Middle frontal gyrus (tissue), 1 donor: ENCODE measurements at regions not wholly inside any gene's neighbourhood (a gene's known extent, or its start where the extent isn't known, plus 50 kb on each side); places are given as distances from the start of the nearest gene placed in this dataset.
"Not testable (repeated sequence)": the region's sequence is repeated elsewhere in the genome, so short reads cannot be mapped to it uniquely, and the experiment has no call there.

Experiments used
- DNase-seq: peaks from one replicate; pipeline ENCODE4 v3.0.0-alpha.2; 2015; ENCODE audit warnings: low spot score; ENCODE audit errors: extremely low spot score

- DNase-seq = no peak
Measured at GRCh38 chr3:194879126-194879877, 193.6 kb downstream of the FAM43A start.

GRCh38 chr3:194879991-194880939 is 194.6 kb downstream of the FAM43A start:
- DNase-seq = no peak

- no peak for DNase-seq
Measured at GRCh38 chr3:194880940-194881925, 195.6 kb downstream of the FAM43A start.

- no peak for DNase-seq
Measured at GRCh38 chr3:194884649-194885315, 199.1 kb downstream of the FAM43A start.

DNA sequence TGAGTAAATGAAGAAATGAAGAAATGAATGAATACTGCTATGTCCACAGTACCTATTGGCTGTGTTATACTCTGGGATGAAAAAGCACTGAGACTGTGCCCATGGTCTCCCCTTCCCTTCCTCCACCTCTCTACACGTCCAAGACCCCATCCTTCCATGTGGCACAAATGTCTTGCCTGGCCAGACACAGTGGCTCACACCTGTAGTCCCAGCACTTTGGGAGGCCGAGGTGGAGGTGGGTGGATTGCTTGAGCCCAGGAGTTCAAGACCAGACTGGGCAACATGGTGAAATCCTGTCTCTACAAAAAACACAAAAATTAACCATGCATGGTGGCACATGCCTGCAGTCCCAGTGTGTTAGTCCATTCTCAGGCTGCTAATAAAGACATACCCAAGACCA is 200.1 kb downstream of the FAM43A start:
- DNase-seq = no peak

- DNase-seq = no peak
Measured at GRCh38 chr3:194886836-194887235, 201.2 kb downstream of the FAM43A start.

GRCh38 chr3:194888062-194888461 is 202.4 kb downstream of the FAM43A start:
- DNase-seq = not testable (repeated sequence)

DNA sequence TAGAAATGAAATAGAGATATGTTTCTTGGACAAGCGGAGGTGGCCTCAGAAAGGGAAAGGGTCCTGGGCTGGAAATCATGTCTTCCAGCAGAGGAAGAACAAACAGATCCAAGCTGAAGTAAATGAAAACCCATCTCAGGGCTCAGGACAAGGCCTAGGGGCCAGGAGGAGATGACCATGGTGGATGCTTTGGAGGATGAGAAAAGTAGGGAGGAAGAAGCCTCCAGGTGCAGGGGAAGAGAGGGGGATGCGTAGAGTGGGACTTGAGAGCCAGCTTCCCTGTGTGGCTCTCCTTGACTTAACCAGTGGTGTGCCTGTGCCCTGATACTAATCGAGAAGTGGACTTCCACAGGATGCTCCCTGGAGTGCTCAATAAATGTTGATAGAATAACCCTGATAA is 203.2 kb downstream of the FAM43A start:
- DNase-seq = no peak

DNA sequence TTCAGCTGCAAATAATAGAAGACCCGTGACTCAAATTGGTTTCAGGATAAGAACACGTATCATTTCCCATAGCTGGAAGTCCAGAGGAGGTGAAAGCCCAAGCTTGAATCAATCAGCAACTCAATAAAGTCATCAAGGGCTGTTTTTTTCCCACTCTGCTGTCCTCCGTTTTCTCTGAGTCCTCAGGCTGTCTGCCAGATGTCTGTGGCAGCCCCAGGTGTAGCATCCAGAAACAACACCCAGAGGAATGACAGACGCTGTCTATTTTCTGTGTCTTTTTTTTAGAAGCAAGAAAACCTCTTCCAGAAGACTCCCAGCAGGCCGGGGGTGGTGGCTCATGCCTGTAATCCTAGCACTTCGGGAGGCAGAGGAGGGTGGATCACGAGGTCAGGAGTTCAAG is 204.4 kb downstream of the FAM43A start:
- no peak for DNase-seq

GRCh38 chr3:194893121-194893987 is 207.7 kb downstream of the FAM43A start:
- no peak for DNase-seq

DNA sequence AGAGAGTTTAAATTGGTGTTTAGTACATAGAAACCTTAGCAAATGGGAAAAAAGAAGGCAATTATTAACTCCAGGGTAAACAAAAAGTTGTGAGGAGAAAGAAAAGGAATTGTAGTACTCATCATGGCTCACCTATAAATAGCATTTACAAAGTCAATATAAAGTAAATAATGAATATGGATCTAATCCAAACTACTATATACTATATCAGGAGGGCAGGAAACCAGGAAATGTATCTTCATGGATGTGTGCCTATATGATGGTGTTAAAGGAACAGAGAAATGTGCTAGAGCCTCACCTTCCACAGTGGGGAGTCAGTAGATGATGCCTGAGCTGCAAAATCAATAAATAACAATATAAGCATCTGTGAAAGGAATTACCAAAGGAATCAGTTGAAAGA is 208.9 kb downstream of the FAM43A start:
- DNase-seq = no peak

DNA sequence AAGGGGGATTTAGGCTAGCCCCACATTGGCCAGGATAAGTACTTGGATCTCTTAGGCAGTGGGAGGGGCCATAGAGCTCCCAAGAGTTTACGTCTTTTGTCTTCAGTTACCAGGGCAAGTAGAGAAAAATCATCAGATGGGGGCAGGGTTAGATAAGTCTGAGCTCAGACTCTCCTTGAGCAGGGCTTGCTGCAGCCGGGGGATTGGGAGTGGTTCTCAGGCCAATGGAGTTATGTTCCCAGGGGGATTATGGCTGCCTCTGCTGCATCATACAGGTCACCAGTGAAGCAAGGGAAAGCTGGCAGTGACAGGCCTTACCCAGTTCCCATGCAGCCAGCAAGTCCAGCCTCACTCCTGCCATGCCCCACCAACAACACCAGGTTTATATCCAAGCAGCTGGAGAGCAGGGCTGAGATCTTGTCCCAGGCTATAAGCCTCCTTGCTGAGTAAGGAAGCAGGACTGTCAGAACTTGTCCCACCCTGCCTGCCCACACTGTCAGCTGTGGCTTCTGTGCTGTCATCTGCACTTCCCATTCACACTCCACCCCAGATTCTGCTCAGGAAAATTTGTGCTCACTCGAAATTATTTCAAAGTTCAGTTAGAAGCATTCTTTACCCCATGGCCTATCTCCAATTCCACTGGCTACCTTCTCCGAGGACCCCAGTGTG is 215.3 kb downstream of the FAM43A start:
- DNase-seq = no peak

GRCh38 chr3:194903447-194903846 is 217.8 kb downstream of the FAM43A start:
- DNase-seq = not testable (repeated sequence)

- DNase-seq = not testable (repeated sequence)
Measured at GRCh38 chr3:194904999-194905398, 219.3 kb downstream of the FAM43A start.

DNA sequence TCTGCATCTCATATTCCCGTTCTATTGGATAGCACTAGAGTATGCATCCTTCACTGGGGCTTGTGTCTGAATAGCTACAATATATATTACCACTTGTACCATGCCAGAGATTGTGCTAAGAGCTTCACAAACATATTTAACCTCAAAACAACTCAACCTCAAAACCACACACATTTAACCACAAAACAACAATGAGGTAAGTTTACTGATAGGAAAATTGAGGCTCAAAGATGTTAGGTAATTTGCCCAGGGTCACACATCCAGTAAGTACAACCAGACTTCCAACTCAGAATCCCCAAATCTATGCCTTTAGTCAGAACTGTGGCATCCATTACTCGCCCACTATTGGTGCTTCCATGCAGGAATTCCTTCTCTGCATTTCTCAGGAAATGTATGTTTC is 220.0 kb downstream of the FAM43A start:
- DNase-seq = no peak

GRCh38 chr3:194906229-194906629 is 220.5 kb downstream of the FAM43A start:
- no peak for DNase-seq

GRCh38 chr3:194906970-194907629 is 221.4 kb downstream of the FAM43A start:
- DNase-seq = no peak

DNA sequence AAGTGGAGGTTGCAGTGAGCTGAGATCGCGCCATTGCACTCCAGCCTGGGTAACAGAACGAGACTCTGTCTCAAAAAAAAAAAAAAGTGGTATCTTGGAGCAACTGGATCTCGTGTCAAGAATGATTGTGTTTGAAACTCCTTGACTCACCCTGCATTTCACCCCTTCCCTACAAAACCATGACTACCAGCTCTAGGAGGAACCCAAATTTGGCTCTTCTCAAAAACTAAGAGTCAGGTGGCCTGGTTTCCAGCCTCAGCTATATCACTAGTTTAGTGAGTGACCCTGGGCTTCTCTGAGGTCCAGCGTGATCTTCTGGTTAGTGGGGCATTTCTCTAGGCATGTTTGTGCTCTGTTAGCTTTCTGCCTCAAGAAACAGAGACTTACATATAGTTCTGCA is 222.1 kb downstream of the FAM43A start:
- DNase-seq = no peak

- no peak for DNase-seq
Measured at GRCh38 chr3:194908496-194908895, 222.8 kb downstream of the FAM43A start.
